SU-DHL-6 (cell line): ENCODE measurements at regions not wholly inside any gene's neighbourhood (a gene's known extent, or its start where the extent isn't known, plus 50 kb on each side); places are given as distances from the start of the nearest gene placed in this dataset.

Experiments used
- H2AFZ ChIP-seq: fragments of 200-600 bp; sonication (generic); 2 replicates; pipeline ENCODE4 v1.6.1; 2014; ENCODE audit warnings: low read depth, mild to moderate bottlenecking, moderate library complexity, mixed read lengths, antibody characterized with exemption, low read length; ENCODE audit not compliant: severe bottlenecking
- H3F3A ChIP-seq: fragments of 200-600 bp; shearing (Covaris generic); 2 replicates; pipeline ENCODE4 v1.6.0; 2016; ENCODE audit warnings: antibody characterized with exemption, mild to moderate bottlenecking; ENCODE audit not compliant: insufficient read depth
- H3K27ac ChIP-seq: fragments of 200-600 bp; sonication (generic); 2 replicates; pipeline ENCODE4 v1.5.1; 2016; ENCODE audit warnings: low read depth, mild to moderate bottlenecking, low read length, moderate library complexity, mixed read lengths
- H3K27me3 ChIP-seq: fragments of 200-600 bp; sonication (generic), shearing (Covaris generic); 2 replicates; pipeline ENCODE4 v1.6.0; 2014; ENCODE audit warnings: mild to moderate bottlenecking, low read length
- H3K36me3 ChIP-seq: fragments of 200-600 bp; sonication (generic); 2 replicates; pipeline ENCODE4 v1.6.1; 2014; ENCODE audit warnings: mild to moderate bottlenecking, low read length, mixed read lengths
- H3K4me2 ChIP-seq: fragments of 300-600, 200-600 bp; shearing (Covaris generic), sonication (generic); 2 replicates; pipeline ENCODE4 v1.6.0; 2014; ENCODE audit warnings: low read length, low read depth, mild to moderate bottlenecking; ENCODE audit not compliant: poor library complexity, severe bottlenecking
- H3K4me3 ChIP-seq: fragments of 200-600 bp; sonication (generic); 2 replicates; pipeline ENCODE4 v1.5.1; 2014; ENCODE audit warnings: antibody characterized with exemption, low read length, mild to moderate bottlenecking, mixed read lengths; ENCODE audit not compliant: insufficient read depth, poor library complexity, severe bottlenecking
- H3K79me2 ChIP-seq: fragments of 200-600 bp; sonication (generic); 2 replicates; pipeline ENCODE4 v1.6.1; 2014; ENCODE audit warnings: mild to moderate bottlenecking, low read length, moderate library complexity; ENCODE audit not compliant: insufficient read depth
- H3K9ac ChIP-seq: fragments of 200-600 bp; sonication (generic); 2 replicates; pipeline ENCODE4 v1.7.0; 2014; ENCODE audit warnings: mild to moderate bottlenecking, low read length
- H3K9me2 ChIP-seq: fragments of 200-600 bp; sonication (generic); replicated peaks from 2 replicates; pipeline ENCODE4 v1.6.1; 2014; ENCODE audit warnings: low read length; ENCODE audit not compliant: insufficient read depth
- H3K9me3 ChIP-seq: fragments of 200-600 bp; sonication (generic); 2 replicates; pipeline ENCODE4 v1.6.1; 2014; ENCODE audit warnings: low read length, mixed read lengths; ENCODE audit not compliant: insufficient read depth
- H4K20me1 ChIP-seq: fragments of 200-600 bp; sonication (generic); 2 replicates; pipeline ENCODE4 v1.6.1; 2014; ENCODE audit warnings: low read depth, mild to moderate bottlenecking, antibody characterized with exemption, low read length, moderate library complexity, mixed read lengths
- CTCF ChIP-seq: fragments of 200-600 bp; sonication (generic); IDR thresholded peaks from one replicate; pipeline ENCODE4 v1.5.1; 2017; ENCODE audit warnings: antibody characterized with exemption, mild to moderate bottlenecking, low read length, moderate library complexity; ENCODE audit not compliant: insufficient read depth, poor library complexity, severe bottlenecking
- EZH2phosphoT487 ChIP-seq: fragments of 200-600 bp; sonication (generic), shearing (Covaris generic); conservative IDR thresholded peaks from 2 replicates; pipeline ENCODE4 v1.6.1; 2018; ENCODE audit warnings: mild to moderate bottlenecking, antibody characterized with exemption, low read length, moderate library complexity, mixed read lengths

GRCh38 chr3:127385540-127385870 lies 97.7 kb upstream of the PRR20G start:
- Histone ChIP-seq H2AFZ (no peak overlapping the region), H3K9me2 (no peaks in the 10 kb centered on the region), H3K27me3 (no peaks in the 10 kb centered on the region), H3K4me3 (no peak overlapping the region), H4K20me1 (no peaks in the 10 kb centered on the region), H3K79me2 (no peaks in the 10 kb centered on the region), H3K36me3 (no peaks in the 10 kb centered on the region), H3K27ac (no peak overlapping the region), H3F3A (no peaks in the 10 kb centered on the region), H3K9me3 (no peaks in the 10 kb centered on the region), H3K4me2 (no peak overlapping the region), H3K9ac (no peak overlapping the region)
- no peak for TF ChIP-seq CTCF
- TF ChIP-seq EZH2phosphoT487, result no peak

GRCh38 chr3:127384717-127385539 lies 97.1 kb upstream of the PRR20G start:
- no peaks in the 10 kb centered on the region for H3K79me2 ChIP-seq
- TF ChIP-seq EZH2phosphoT487 (no peak), CTCF (no peak)
- no peak overlapping the region for H3K27ac ChIP-seq
- no peaks in the 10 kb centered on the region for H3K9me2 ChIP-seq
- no peak overlapping the region for H3K9ac ChIP-seq
- H3K36me3 ChIP-seq, result no peaks in the 10 kb centered on the region
- H3F3A ChIP-seq, result no peaks in the 10 kb centered on the region
- H3K27me3 ChIP-seq, result no peaks in the 10 kb centered on the region
- H2AFZ ChIP-seq, result no peak overlapping the region
- H3K9me3 ChIP-seq, result no peaks in the 10 kb centered on the region
- H4K20me1 ChIP-seq, result no peaks in the 10 kb centered on the region
- H3K4me3 ChIP-seq, result no peak overlapping the region
- no peak overlapping the region for H3K4me2 ChIP-seq

GRCh38 chr3:127383656-127384179 lies 95.9 kb upstream of the PRR20G start:
- H3K9ac ChIP-seq, result no peak overlapping the region
- H3K79me2 ChIP-seq, result no peaks in the 10 kb centered on the region
- no peaks in the 10 kb centered on the region for H3K27me3 ChIP-seq
- H3F3A ChIP-seq, result no peaks in the 10 kb centered on the region
- no peak overlapping the region for H3K4me2 ChIP-seq
- H3K9me2 ChIP-seq, result no peaks in the 10 kb centered on the region
- H3K4me3 ChIP-seq, result no peak overlapping the region
- H2AFZ ChIP-seq, result no peak overlapping the region
- H4K20me1 ChIP-seq, result no peaks in the 10 kb centered on the region
- H3K36me3 ChIP-seq, result no peaks in the 10 kb centered on the region
- H3K27ac ChIP-seq, result no peak overlapping the region
- TF ChIP-seq EZH2phosphoT487, result no peak
- no peak for TF ChIP-seq CTCF
- no peaks in the 10 kb centered on the region for H3K9me3 ChIP-seq
